SKM-1 treated with dmso at 0.1 percent for 144 hours (cell line): ENCODE measurements at regions not wholly inside any gene's neighbourhood (a gene's known extent, or its start where the extent isn't known, plus 50 kb on each side); places are given as distances from the start of the nearest gene placed in this dataset.

Source experiments
- DNase-seq: peaks from one replicate; lab custom pipeline; 2025; ENCODE audit not compliant: unreplicated experiment; lab: John Stamatoyannopoulos, UW

- no peak for DNase-seq
These were observed 101.6 kb upstream of the CARD18 start for GRCh38 chr11:105241136-105241535.

GRCh38 chr11:105236664-105237063 lies 97.1 kb upstream of the CARD18 start:
- no peak for DNase-seq

- DNase-seq, result no peak
These were observed 93.7 kb upstream of the CARD18 start for GRCh38 chr11:105233285-105233684.

GRCh38 chr11:105232021-105232420 lies 92.5 kb upstream of the CARD18 start:
- no peak for DNase-seq

GRCh38 chr11:105230586-105230985 lies 91.0 kb upstream of the CARD18 start:
- DNase-seq, result no peak

- no peak for DNase-seq
These were observed 90.2 kb upstream of the CARD18 start for GRCh38 chr11:105229761-105230160.

GRCh38 chr11:105229257-105229656 lies 89.7 kb upstream of the CARD18 start:
- no peak for DNase-seq

GRCh38 chr11:105227363-105227762 lies 87.8 kb upstream of the CARD18 start:
- DNase-seq, result peak; percentile 24

GRCh38 chr11:105226766-105227165 lies 87.2 kb upstream of the CARD18 start:
- DNase-seq, result no peak

- no peak for DNase-seq
These were observed 86.5 kb upstream of the CARD18 start for GRCh38 chr11:105226091-105226490.

GRCh38 chr11:105224482-105225253 lies 85.1 kb upstream of the CARD18 start:
- no peak for DNase-seq

- peak; percentile 77 for DNase-seq
These were observed 80.6 kb upstream of the CARD18 start for GRCh38 chr11:105220121-105220520.

GRCh38 chr11:105219670-105220069 lies 80.1 kb upstream of the CARD18 start:
- no peak for DNase-seq

- DNase-seq, result no peak
These were observed 79.7 kb upstream of the CARD18 start for GRCh38 chr11:105219269-105219668.

- no peak for DNase-seq
These were observed 76.0 kb upstream of the CARD18 start for GRCh38 chr11:105215528-105215927.

- no peak for DNase-seq
These were observed 72.4 kb upstream of the CARD18 start for GRCh38 chr11:105211806-105212554.

- no peak for DNase-seq
These were observed 68.5 kb upstream of the CARD18 start for GRCh38 chr11:105208019-105208418.

- no peak for DNase-seq
These were observed 67.1 kb upstream of the CARD18 start for GRCh38 chr11:105206633-105207032.

GRCh38 chr11:105204636-105205035 lies 65.1 kb upstream of the CARD18 start:
- DNase-seq, result peak; percentile 4

- DNase-seq, result no peak
These were observed 64.1 kb upstream of the CARD18 start for GRCh38 chr11:105203569-105204240.

GRCh38 chr11:105202844-105203548 lies 63.4 kb upstream of the CARD18 start:
- DNase-seq, result no peak
